GM21717 (cell line): ENCODE measurements at regions not wholly inside any gene's neighbourhood (a gene's known extent, or its start where the extent isn't known, plus 50 kb on each side); places are given as distances from the start of the nearest gene placed in this dataset.
A peak's percentile ranks its signal among the peaks of the same experiment; 100 is the strongest.

Source experiments
- ATAC-seq: cut with Tn5 transposase; IDR thresholded peaks from one replicate; pipeline ENCODE4 v1.9.1; 2021; ENCODE audit warnings: mild to moderate bottlenecking, moderate library complexity; ENCODE audit not compliant: unreplicated experiment

GRCh38 chr6:21375151-21376116, 218.1 kb upstream of the SOX4 start:
- peak; percentile 90 for ATAC-seq

GRCh38 chr6:21377356-21377755, 216.2 kb upstream of the SOX4 start:
- no peak for ATAC-seq

- ATAC-seq = no peak
These were observed 212.1 kb upstream of the SOX4 start for GRCh38 chr6:21381331-21381963.

GRCh38 chr6:21382821-21383449, 210.6 kb upstream of the SOX4 start:
- no peak for ATAC-seq

GRCh38 chr6:21383450-21384085, 210.0 kb upstream of the SOX4 start:
- no peak for ATAC-seq

GRCh38 chr6:21384216-21384615, 209.3 kb upstream of the SOX4 start:
- no peak for ATAC-seq

GRCh38 chr6:21386744-21387143, 206.8 kb upstream of the SOX4 start:
- no peak for ATAC-seq

GRCh38 chr6:21390532-21391213, 202.9 kb upstream of the SOX4 start:
- ATAC-seq = no peak

GRCh38 chr6:21392177-21392576, 201.4 kb upstream of the SOX4 start:
- no peak for ATAC-seq

- ATAC-seq = no peak
These were observed 199.9 kb upstream of the SOX4 start for GRCh38 chr6:21393441-21394165.

GRCh38 chr6:21395121-21395520, 198.4 kb upstream of the SOX4 start:
- ATAC-seq = no peak

GRCh38 chr6:21396313-21396712, 197.2 kb upstream of the SOX4 start:
- ATAC-seq = no peak

- no peak for ATAC-seq
These were observed 194.7 kb upstream of the SOX4 start for GRCh38 chr6:21398741-21399325.

GRCh38 chr6:21402368-21402767, 191.2 kb upstream of the SOX4 start:
- no peak for ATAC-seq

GRCh38 chr6:21404577-21404976, 189.0 kb upstream of the SOX4 start:
- ATAC-seq = peak; percentile 83

GRCh38 chr6:21406316-21406715, 187.2 kb upstream of the SOX4 start:
- ATAC-seq = no peak

GRCh38 chr6:21409231-21409630, 184.3 kb upstream of the SOX4 start:
- ATAC-seq = no peak

GRCh38 chr6:21413428-21413827, 180.1 kb upstream of the SOX4 start:
- no peak for ATAC-seq

- no peak for ATAC-seq
These were observed 179.5 kb upstream of the SOX4 start for GRCh38 chr6:21414065-21414464.
